ENCODE measurements at regions not wholly inside any gene's neighbourhood (a gene's known extent, or its start where the extent isn't known, plus 50 kb on each side); places are given as distances from the start of the nearest gene placed in this dataset.

DNA sequence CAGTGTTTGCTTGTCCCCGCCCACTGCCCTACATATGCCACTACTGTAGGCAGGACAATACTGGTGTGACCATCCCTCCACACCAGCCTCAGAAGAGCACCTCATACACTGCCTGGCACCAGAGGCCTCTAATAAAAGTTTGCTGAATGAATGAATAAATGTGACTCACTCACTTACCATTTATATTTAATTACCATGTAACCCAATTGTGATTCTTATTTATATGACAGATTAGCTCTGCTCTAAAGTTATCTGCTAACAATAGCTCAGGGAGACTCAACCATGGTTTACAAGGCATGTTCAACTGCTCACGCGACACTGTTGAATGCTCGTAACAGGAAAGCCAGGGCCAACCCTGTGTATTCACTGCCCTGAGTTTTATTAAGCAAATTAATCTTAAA is 66.0 kb upstream of the DOCK9 start:
- Histone ChIP-seq H3K9me3 (no peaks in the 10 kb centered on the region), H3K4me1 (peaks cover 0 to 73% (median 25%) of the 10 kb centered on the region in 4 donors), H3K4me3 (no peak overlapping the region), H3K27ac (peak overlapping the region in 1 of 4 donors; percentile 30), H3K27me3 (no peaks in the 10 kb centered on the region), H3K36me3 (no peaks in the 10 kb centered on the region)
- intact Hi-C loops (cut with DNase I), result no loop called here
- DNase-seq, result no peak
- WGBS, 2 donors, result 88 to 97% methylated on average over 4 of the region's 4 CpGs
- TF ChIP-seq, protein P1, sequence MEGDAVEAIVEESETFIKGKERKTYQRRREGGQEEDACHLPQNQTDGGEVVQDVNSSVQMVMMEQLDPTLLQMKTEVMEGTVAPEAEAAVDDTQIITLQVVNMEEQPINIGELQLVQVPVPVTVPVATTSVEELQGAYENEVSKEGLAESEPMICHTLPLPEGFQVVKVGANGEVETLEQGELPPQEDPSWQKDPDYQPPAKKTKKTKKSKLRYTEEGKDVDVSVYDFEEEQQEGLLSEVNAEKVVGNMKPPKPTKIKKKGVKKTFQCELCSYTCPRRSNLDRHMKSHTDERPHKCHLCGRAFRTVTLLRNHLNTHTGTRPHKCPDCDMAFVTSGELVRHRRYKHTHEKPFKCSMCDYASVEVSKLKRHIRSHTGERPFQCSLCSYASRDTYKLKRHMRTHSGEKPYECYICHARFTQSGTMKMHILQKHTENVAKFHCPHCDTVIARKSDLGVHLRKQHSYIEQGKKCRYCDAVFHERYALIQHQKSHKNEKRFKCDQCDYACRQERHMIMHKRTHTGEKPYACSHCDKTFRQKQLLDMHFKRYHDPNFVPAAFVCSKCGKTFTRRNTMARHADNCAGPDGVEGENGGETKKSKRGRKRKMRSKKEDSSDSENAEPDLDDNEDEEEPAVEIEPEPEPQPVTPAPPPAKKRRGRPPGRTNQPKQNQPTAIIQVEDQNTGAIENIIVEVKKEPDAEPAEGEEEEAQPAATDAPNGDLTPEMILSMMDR (IDR thresholded peaks at IDR 0.05), result no peak
- TF ChIP-seq POLR2A (IDR thresholded peaks at IDR 0.05) (no peak), POLR2AphosphoS5 (IDR thresholded peaks at IDR 0.05) (peak in 2 of 4 donors; percentile 31 to 57), EP300 (IDR thresholded peaks at IDR 0.05) (peak in 2 of 4 donors; percentile 13 to 25)

DNA sequence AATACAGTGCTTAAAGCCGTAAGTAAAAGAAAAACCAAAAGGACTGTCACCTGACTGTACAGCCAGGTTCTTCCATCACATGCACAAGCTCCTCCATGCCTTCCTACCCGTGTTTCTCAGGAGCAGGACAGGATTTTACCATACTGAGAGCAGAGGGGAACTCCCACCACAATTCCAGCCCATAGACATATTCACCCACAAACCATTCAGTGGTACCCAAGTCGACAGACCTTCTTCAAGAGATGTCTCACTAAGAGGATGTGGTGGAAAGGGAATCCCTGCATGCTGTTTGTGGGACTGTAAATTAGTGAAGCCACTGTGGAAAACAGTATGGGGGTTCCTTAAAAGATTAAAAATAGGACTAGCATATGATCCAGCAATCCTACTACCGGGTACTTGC is 66.9 kb upstream of the DOCK9 start:
- H3K27ac ChIP-seq, result no peak overlapping the region
- no peaks in the 10 kb centered on the region for H3K36me3 ChIP-seq
- no peak for DNase-seq
- H3K4me1 ChIP-seq, result peaks cover 0 to 71% (median 25%) of the 10 kb centered on the region in 4 donors
- no peaks in the 10 kb centered on the region for H3K9me3 ChIP-seq
- no peaks in the 10 kb centered on the region for H3K27me3 ChIP-seq
- TF ChIP-seq POLR2A (IDR thresholded peaks at IDR 0.05), result no peak
- 72 to 79% methylated on average over 4 of the region's 4 CpGs for WGBS, 2 donors
- intact Hi-C loops (cut with DNase I), result no loop called here
- no peak overlapping the region for H3K4me3 ChIP-seq

DNA sequence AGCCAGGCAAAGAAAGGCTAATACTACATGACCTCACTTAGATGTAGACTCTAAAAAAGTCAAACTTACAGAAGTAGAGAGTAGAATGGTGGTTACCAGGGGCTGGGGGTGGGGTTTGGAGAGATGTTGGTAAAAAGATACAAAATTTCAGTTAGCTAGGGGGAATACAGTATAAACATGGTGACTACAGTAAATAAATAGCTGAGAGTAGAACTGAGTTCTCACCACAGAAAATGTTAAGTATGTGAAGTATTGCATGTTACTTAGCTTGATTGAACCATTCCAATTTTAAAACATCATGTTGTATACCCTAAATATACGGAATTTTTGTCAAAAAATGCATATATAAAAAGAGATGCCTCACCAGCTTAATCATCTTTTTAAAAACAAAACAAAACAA is 67.5 kb upstream of the DOCK9 start:
- Histone ChIP-seq H3K27ac (peak overlapping the region in 1 of 4 donors; percentile 70), H3K4me3 (no peak overlapping the region), H3K4me1 (peaks cover 0 to 70% (median 25%) of the 10 kb centered on the region in 4 donors), H3K36me3 (no peaks in the 10 kb centered on the region), H3K9me3 (no peaks in the 10 kb centered on the region), H3K27me3 (no peaks in the 10 kb centered on the region)
- DNase-seq, result no peak
- WGBS, 2 donors, result 61 to 70% methylated on average over 1 of the region's 1 CpG
- TF ChIP-seq POLR2AphosphoS5 (IDR thresholded peaks at IDR 0.05) (no peak), EP300 (IDR thresholded peaks at IDR 0.05) (no peak), POLR2A (IDR thresholded peaks at IDR 0.05) (no peak)
- TF ChIP-seq, protein P1 (IDR thresholded peaks at IDR 0.05), result no peak
- intact Hi-C loops (cut with DNase I), result no loop called here

DNA sequence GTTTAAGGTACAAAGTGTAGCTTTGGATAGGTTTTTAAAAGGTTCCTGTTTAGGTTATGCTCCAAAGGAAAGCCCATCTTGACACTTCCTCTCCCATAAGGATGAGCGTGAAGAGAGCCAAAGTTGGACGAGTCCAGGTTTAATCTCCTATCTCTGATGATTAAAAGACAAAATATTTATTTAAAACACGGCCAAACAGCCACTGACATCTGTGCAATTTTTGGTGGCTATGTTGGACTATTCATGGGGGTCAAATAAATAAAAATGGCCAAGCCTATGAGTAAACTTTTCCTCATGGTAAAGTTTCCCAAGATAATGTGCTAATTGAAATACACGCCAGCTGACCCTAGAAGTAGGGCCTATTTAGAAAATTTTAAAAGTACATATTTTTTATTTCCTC is 69.0 kb upstream of the DOCK9 start:
- H3K27me3 ChIP-seq, result no peaks in the 10 kb centered on the region
- H3K4me1 ChIP-seq, result peaks cover 0 to 76% (median 35%) of the 10 kb centered on the region in 4 donors
- 45 to 55% methylated on average over 4 of the region's 4 CpGs for WGBS, 2 donors
- TF ChIP-seq EP300 (IDR thresholded peaks at IDR 0.05) (no peak), POLR2A (IDR thresholded peaks at IDR 0.05) (no peak), POLR2AphosphoS5 (IDR thresholded peaks at IDR 0.05) (no peak)
- TF ChIP-seq, protein P1 (IDR thresholded peaks at IDR 0.05), result no peak
- no peak overlapping the region for H3K4me3 ChIP-seq
- peak overlapping the region in 3 of 4 donors; percentile 25 to 70 (median 32) for H3K27ac ChIP-seq
- intact Hi-C loops (cut with DNase I), result no loop called here
- H3K36me3 ChIP-seq, result no peaks in the 10 kb centered on the region
- no peaks in the 10 kb centered on the region for H3K9me3 ChIP-seq
- no peak for DNase-seq

DNA sequence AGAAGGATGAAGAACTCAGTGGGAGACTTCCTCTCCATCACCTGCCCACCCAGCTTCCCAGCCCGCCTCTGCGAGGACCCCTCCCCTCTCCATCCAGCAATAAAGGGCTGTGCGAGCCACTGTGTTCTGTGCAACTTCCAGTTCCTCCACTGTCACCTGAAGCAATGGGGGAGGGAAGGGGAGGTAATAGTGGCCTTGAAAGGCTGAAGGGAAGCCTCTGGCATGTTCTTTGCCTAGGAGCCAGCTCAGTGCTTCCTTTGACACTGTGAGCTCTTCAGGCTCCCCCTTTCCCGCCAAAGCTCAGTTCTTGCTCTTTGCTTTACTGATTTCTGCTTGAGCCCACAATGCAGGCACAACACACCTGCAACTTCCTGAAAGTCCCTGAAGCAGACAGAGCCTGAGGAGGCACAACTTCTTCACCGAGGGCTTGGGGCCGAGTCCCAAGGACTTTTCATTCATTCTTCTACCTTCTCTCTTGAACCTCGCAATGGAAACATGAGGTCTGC is 73.2 kb upstream of the DOCK9 start:
- peaks cover 0 to 74% (median 44%) of the 10 kb centered on the region in 4 donors for H3K4me1 ChIP-seq
- no peak overlapping the region for H3K4me3 ChIP-seq
- no peaks in the 10 kb centered on the region for H3K27me3 ChIP-seq
- intact Hi-C loops (cut with DNase I), result no loop called here
- no peaks in the 10 kb centered on the region for H3K36me3 ChIP-seq
- no peaks in the 10 kb centered on the region for H3K9me3 ChIP-seq
- DNase-seq, result no peak
- 76 to 93% methylated on average over 7 of the region's 7 CpGs for whole genome bisulfite sequencing, 2 donors
- H3K27ac ChIP-seq, result no peak overlapping the region
- no peak for TF ChIP-seq EP300 (IDR thresholded peaks at IDR 0.05)
- TF ChIP-seq, protein P1 (IDR thresholded peaks at IDR 0.05), result no peak
- no peak for TF ChIP-seq POLR2A (IDR thresholded peaks at IDR 0.05)
- no peak for TF ChIP-seq POLR2AphosphoS5 (IDR thresholded peaks at IDR 0.05)
